GM13976 (cell line): ENCODE measurements at regions not wholly inside any gene's neighbourhood (a gene's known extent, or its start where the extent isn't known, plus 50 kb on each side); places are given as distances from the start of the nearest gene placed in this dataset.

ENCODE experiments used
- DNase-seq: peaks from one replicate; pipeline ENCODE4 v3.0.0; 2012; ENCODE audit warnings: low spot score
- in situ Hi-C: fragments of 300-500 bp; cut with MboI; formaldehyde crosslinking; loops from one replicate; pipeline ENCODE4 v1.12.0; 2022; ENCODE audit warnings: low sequenced_read_pairs, mixed read lengths, inconsistent platforms; ENCODE audit not compliant: unreplicated experiment
- TF ChIP-seq, protein P1 (sequence below): IDR thresholded peaks from 2 replicates; pipeline ENCODE4 v1.5.1; 2012; ENCODE audit warnings: borderline replicate concordance, mild to moderate bottlenecking; ENCODE audit not compliant: insufficient read depth; ENCODE audit errors: extremely low read depth, missing control alignments, control extremely low read depth

- DNase-seq = no peak
- in situ Hi-C loops = no loop called here
- TF ChIP-seq, protein P1, sequence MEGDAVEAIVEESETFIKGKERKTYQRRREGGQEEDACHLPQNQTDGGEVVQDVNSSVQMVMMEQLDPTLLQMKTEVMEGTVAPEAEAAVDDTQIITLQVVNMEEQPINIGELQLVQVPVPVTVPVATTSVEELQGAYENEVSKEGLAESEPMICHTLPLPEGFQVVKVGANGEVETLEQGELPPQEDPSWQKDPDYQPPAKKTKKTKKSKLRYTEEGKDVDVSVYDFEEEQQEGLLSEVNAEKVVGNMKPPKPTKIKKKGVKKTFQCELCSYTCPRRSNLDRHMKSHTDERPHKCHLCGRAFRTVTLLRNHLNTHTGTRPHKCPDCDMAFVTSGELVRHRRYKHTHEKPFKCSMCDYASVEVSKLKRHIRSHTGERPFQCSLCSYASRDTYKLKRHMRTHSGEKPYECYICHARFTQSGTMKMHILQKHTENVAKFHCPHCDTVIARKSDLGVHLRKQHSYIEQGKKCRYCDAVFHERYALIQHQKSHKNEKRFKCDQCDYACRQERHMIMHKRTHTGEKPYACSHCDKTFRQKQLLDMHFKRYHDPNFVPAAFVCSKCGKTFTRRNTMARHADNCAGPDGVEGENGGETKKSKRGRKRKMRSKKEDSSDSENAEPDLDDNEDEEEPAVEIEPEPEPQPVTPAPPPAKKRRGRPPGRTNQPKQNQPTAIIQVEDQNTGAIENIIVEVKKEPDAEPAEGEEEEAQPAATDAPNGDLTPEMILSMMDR = no peak
Measured at GRCh38 chr4:127155116-127155515, 477.6 kb upstream of the INTU start.

- in situ Hi-C loops = no loop called here
- no peak for DNase-seq
- TF ChIP-seq, protein P1 = no peak
Measured at GRCh38 chr4:127155555-127155954, 477.2 kb upstream of the INTU start.

DNA sequence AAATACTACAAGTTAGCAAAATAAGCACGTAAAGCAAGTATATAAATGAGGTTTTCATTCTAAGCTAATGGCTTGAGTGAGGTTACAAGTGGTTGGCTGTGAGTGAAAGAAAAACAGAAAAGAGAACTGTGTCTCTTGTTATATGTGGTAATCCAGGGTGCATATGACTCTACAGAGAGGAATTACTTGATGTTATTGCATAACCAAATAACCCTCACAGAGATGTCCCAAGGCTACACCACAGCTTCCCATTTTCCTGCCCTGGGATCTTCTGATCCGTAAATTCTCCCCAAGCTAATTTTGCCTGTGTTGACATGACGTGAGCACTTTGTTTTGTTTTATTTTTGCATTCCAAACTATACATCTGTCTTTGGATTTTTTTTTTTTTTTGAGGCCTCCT lies 470.0 kb upstream of the INTU start:
- in situ Hi-C loops = no loop called here

GRCh38 chr4:127165971-127166370 lies 466.8 kb upstream of the INTU start:
- in situ Hi-C loops = no loop called here
- no peak for DNase-seq
- TF ChIP-seq, protein P1 = no peak

More for the DNA sequence above, 470.0 kb upstream of the INTU start:
- DNase-seq = no peak
- TF ChIP-seq, protein P1 = no peak

DNA sequence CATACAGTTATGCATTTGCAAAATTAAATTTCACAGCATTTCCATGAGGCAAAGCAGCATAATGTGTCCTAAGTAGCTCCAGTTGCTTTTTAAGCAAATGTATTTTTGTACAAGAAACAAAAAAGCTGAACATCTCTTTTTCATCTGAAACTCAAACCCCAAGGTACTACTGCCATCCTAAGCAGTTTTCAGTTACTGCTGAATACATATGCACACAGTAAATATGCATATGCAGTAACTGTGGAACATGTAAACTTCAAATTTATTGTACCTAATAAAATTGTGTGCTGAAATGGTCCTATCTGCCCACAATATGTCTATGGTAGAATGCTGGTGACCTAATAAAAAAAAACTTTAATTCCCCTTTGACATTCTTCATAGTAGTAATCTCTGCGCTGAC lies 458.6 kb upstream of the INTU start:
- in situ Hi-C loops = no loop called here
- no peak for DNase-seq
- TF ChIP-seq, protein P1 = no peak

DNA sequence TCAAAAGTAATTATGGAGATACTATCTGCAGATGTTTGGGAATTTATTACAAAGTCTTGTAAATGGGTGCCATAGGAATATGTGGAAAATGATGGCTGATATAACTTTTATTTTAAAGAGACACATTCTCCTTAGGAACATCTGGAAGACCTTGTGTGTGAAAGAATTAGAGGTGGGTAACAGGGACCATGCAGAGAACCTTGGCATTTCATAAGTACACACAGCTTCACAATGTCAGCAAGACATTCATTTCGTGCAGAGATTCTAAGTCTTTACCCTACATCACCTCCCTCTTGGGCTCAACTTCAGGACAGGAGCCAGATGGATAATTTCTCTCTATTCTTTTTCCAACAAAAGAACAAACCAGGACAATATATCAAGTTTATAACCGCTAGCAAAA lies 458.1 kb upstream of the INTU start:
- in situ Hi-C loops = no loop called here
- TF ChIP-seq, protein P1 = no peak
- no peak for DNase-seq

GRCh38 chr4:127179256-127180087 lies 453.3 kb upstream of the INTU start:
- DNase-seq = no peak
- TF ChIP-seq, protein P1 = no peak
- in situ Hi-C loops = no loop called here
